ENCODE measurements at regions not wholly inside any gene's neighbourhood (a gene's known extent, or its start where the extent isn't known, plus 50 kb on each side); places are given as distances from the start of the nearest gene placed in this dataset.

GRCh38 chr4:181562399-181562798 is 680.8 kb upstream of the TENM3 start:
- ATAC-seq (replicated peaks in 1 of 4) (no peak), DNase-seq (no peak)
- Mint-ChIP-seq H3K27me3 (no peaks in the 10 kb centered on the region), H3K4me3 (no peak overlapping the region), H3K4me1 (no peaks in the 10 kb centered on the region), H3K27ac (no peak overlapping the region), H3K9me3 (peaks cover 7 to 9% (median 8%) of the 10 kb centered on the region in 3 donors), H3K36me3 (no peaks in the 10 kb centered on the region)
- Histone ChIP-seq H3K4me1 (ENCODE audit: control insufficient read depth in 1 of 2, extremely low read depth in 1 of 2, insufficient read depth in 2 of 2, low read length in 2 of 2) (no peaks in the 10 kb centered on the region), H3K27ac (ENCODE audit: low read length) (no peak overlapping the region), H3K9me3 (no peaks in the 10 kb centered on the region), H3K27me3 (replicated peaks in 1 of 2; ENCODE audit: control insufficient read depth in 2 of 2, extremely low read depth in 1 of 2, insufficient read depth in 2 of 2, low read length in 1 of 2) (no peaks in the 10 kb centered on the region), H3K4me3 (ENCODE audit: control insufficient read depth in 1 of 2, extremely low read depth in 1 of 2, low read length in 1 of 2) (no peak overlapping the region), H3K36me3 (ENCODE audit: control insufficient read depth in 2 of 2, extremely low read depth in 1 of 2, insufficient read depth in 1 of 2, low read length in 1 of 2) (no peaks in the 10 kb centered on the region)
- no CpG with 5 or more reads among the region's 2 CpGs for WGBS (ENCODE audit: insufficient coverage)
- CTCF ChIA-PET = no interaction called here
- POLR2A ChIA-PET = interaction anchor here in 1 of 2 donors (0.6 kb wide), 1 partner anchor 119 kb away, joined by 3 read pairs; no protein-coding TSS in a partner anchor

- Mint-ChIP-seq H3K9me3 (peaks cover 7 to 9% (median 8%) of the 10 kb centered on the region in 3 donors), H3K4me3 (no peak overlapping the region), H3K27ac (no peak overlapping the region), H3K36me3 (no peaks in the 10 kb centered on the region), H3K27me3 (no peaks in the 10 kb centered on the region), H3K4me1 (no peaks in the 10 kb centered on the region)
- H3K9me3 ChIP-seq = no peaks in the 10 kb centered on the region
- no peak for DNase-seq
- H3K27me3 ChIP-seq (replicated peaks in 1 of 2; ENCODE audit: control insufficient read depth in 2 of 2, extremely low read depth in 1 of 2, insufficient read depth in 2 of 2, low read length in 1 of 2) = no peaks in the 10 kb centered on the region
- no peaks in the 10 kb centered on the region for H3K36me3 ChIP-seq (ENCODE audit: control insufficient read depth in 2 of 2, extremely low read depth in 1 of 2, insufficient read depth in 1 of 2, low read length in 1 of 2)
- WGBS (ENCODE audit: insufficient coverage) = no CpG with 5 or more reads among the region's 6 CpGs
- ChIA-PET POLR2A (no interaction called here), CTCF (no interaction called here)
- ATAC-seq (replicated peaks in 1 of 4) = no peak
- no peak overlapping the region for H3K27ac ChIP-seq (ENCODE audit: low read length)
- no peak overlapping the region for H3K4me3 ChIP-seq (ENCODE audit: control insufficient read depth in 1 of 2, extremely low read depth in 1 of 2, low read length in 1 of 2)
- H3K4me1 ChIP-seq (ENCODE audit: control insufficient read depth in 1 of 2, extremely low read depth in 1 of 2, insufficient read depth in 2 of 2, low read length in 2 of 2) = no peaks in the 10 kb centered on the region
These were observed 678.6 kb upstream of the TENM3 start for GRCh38 chr4:181564625-181565024.

- ChIA-PET POLR2A (no interaction called here), CTCF (interaction anchor here in 1 of 2 donors (0.6 kb wide), 1 partner anchor 39 kb away, joined by 3 read pairs; no protein-coding TSS in a partner anchor)
- ATAC-seq (replicated peaks in 1 of 4) (no peak), DNase-seq (no peak)
- Histone ChIP-seq H3K9me3 (no peaks in the 10 kb centered on the region), H3K36me3 (ENCODE audit: control insufficient read depth in 2 of 2, extremely low read depth in 1 of 2, insufficient read depth in 1 of 2, low read length in 1 of 2) (no peaks in the 10 kb centered on the region), H3K27me3 (replicated peaks in 1 of 2; ENCODE audit: control insufficient read depth in 2 of 2, extremely low read depth in 1 of 2, insufficient read depth in 2 of 2, low read length in 1 of 2) (no peaks in the 10 kb centered on the region), H3K27ac (ENCODE audit: low read length) (no peak overlapping the region), H3K4me3 (ENCODE audit: control insufficient read depth in 1 of 2, extremely low read depth in 1 of 2, low read length in 1 of 2) (no peak overlapping the region), H3K4me1 (ENCODE audit: control insufficient read depth in 1 of 2, extremely low read depth in 1 of 2, insufficient read depth in 2 of 2, low read length in 2 of 2) (no peaks in the 10 kb centered on the region)
- H3K27me3 Mint-ChIP-seq = no peaks in the 10 kb centered on the region
- peaks cover 0 to 9% (median 0%) of the 10 kb centered on the region in 3 donors for H3K9me3 Mint-ChIP-seq
- no peak overlapping the region for H3K4me3 Mint-ChIP-seq
- no peak overlapping the region for H3K27ac Mint-ChIP-seq
- WGBS (ENCODE audit: insufficient coverage) = 75% methylated on average over 7 of the region's 7 CpGs
- H3K36me3 Mint-ChIP-seq = no peaks in the 10 kb centered on the region
- H3K4me1 Mint-ChIP-seq = no peaks in the 10 kb centered on the region
These were observed 676.7 kb upstream of the TENM3 start for GRCh38 chr4:181566490-181566889.

GRCh38 chr4:181569553-181569952 is 673.6 kb upstream of the TENM3 start:
- no peaks in the 10 kb centered on the region for H3K4me1 ChIP-seq (ENCODE audit: control insufficient read depth in 1 of 2, extremely low read depth in 1 of 2, insufficient read depth in 2 of 2, low read length in 2 of 2)
- Mint-ChIP-seq H3K36me3 (no peaks in the 10 kb centered on the region), H3K4me3 (no peak overlapping the region), H3K27ac (no peak overlapping the region), H3K4me1 (no peaks in the 10 kb centered on the region), H3K27me3 (no peaks in the 10 kb centered on the region), H3K9me3 (peaks cover 0 to 13% (median 0%) of the 10 kb centered on the region in 3 donors)
- H3K27ac ChIP-seq (ENCODE audit: low read length) = no peak overlapping the region
- no CpG with 5 or more reads among the region's 2 CpGs for WGBS (ENCODE audit: insufficient coverage)
- no peaks in the 10 kb centered on the region for H3K9me3 ChIP-seq
- ChIA-PET POLR2A (no interaction called here), CTCF (no interaction called here)
- H3K36me3 ChIP-seq (ENCODE audit: control insufficient read depth in 2 of 2, extremely low read depth in 1 of 2, insufficient read depth in 1 of 2, low read length in 1 of 2) = no peaks in the 10 kb centered on the region
- ATAC-seq (replicated peaks in 1 of 4) (no peak), DNase-seq (no peak)
- H3K4me3 ChIP-seq (ENCODE audit: control insufficient read depth in 1 of 2, extremely low read depth in 1 of 2, low read length in 1 of 2) = no peak overlapping the region
- H3K27me3 ChIP-seq (replicated peaks in 1 of 2; ENCODE audit: control insufficient read depth in 2 of 2, extremely low read depth in 1 of 2, insufficient read depth in 2 of 2, low read length in 1 of 2) = no peaks in the 10 kb centered on the region

- ChIA-PET POLR2A (no interaction called here), CTCF (no interaction called here)
- Histone ChIP-seq H3K27me3 (replicated peaks in 1 of 2; ENCODE audit: control insufficient read depth in 2 of 2, extremely low read depth in 1 of 2, insufficient read depth in 2 of 2, low read length in 1 of 2) (no peaks in the 10 kb centered on the region), H3K27ac (ENCODE audit: low read length) (no peak overlapping the region), H3K36me3 (ENCODE audit: control insufficient read depth in 2 of 2, extremely low read depth in 1 of 2, insufficient read depth in 1 of 2, low read length in 1 of 2) (no peaks in the 10 kb centered on the region), H3K4me3 (ENCODE audit: control insufficient read depth in 1 of 2, extremely low read depth in 1 of 2, low read length in 1 of 2) (no peak overlapping the region), H3K4me1 (ENCODE audit: control insufficient read depth in 1 of 2, extremely low read depth in 1 of 2, insufficient read depth in 2 of 2, low read length in 2 of 2) (no peaks in the 10 kb centered on the region), H3K9me3 (no peaks in the 10 kb centered on the region)
- no peak for ATAC-seq (replicated peaks in 1 of 4)
- Mint-ChIP-seq H3K27ac (no peak overlapping the region), H3K27me3 (no peaks in the 10 kb centered on the region), H3K9me3 (peaks cover 5 to 21% (median 10%) of the 10 kb centered on the region in 3 donors), H3K4me1 (no peaks in the 10 kb centered on the region), H3K4me3 (no peak overlapping the region), H3K36me3 (no peaks in the 10 kb centered on the region)
- WGBS (ENCODE audit: insufficient coverage) = 59% methylated on average over 5 of the region's 5 CpGs
- DNase-seq = no peak
These were observed 664.3 kb upstream of the TENM3 start for GRCh38 chr4:181578911-181579310.

GRCh38 chr4:181579486-181579885 is 663.7 kb upstream of the TENM3 start:
- no peak overlapping the region for H3K27ac ChIP-seq (ENCODE audit: low read length)
- no peaks in the 10 kb centered on the region for H3K9me3 ChIP-seq
- DNase-seq (no peak), ATAC-seq (replicated peaks in 1 of 4) (no peak)
- no peak overlapping the region for H3K4me3 ChIP-seq (ENCODE audit: control insufficient read depth in 1 of 2, extremely low read depth in 1 of 2, low read length in 1 of 2)
- no peaks in the 10 kb centered on the region for H3K36me3 ChIP-seq (ENCODE audit: control insufficient read depth in 2 of 2, extremely low read depth in 1 of 2, insufficient read depth in 1 of 2, low read length in 1 of 2)
- ChIA-PET CTCF (interaction anchor here in 1 of 2 donors (0.7 kb wide), 1 partner anchor 1423 kb away, joined by 3 read pairs; no protein-coding TSS in a partner anchor), POLR2A (no interaction called here)
- Mint-ChIP-seq H3K27ac (no peak overlapping the region), H3K4me3 (no peak overlapping the region), H3K27me3 (no peaks in the 10 kb centered on the region), H3K4me1 (no peaks in the 10 kb centered on the region), H3K36me3 (no peaks in the 10 kb centered on the region), H3K9me3 (peaks cover 5 to 21% (median 10%) of the 10 kb centered on the region in 3 donors)
- WGBS (ENCODE audit: insufficient coverage) = no CpG with 5 or more reads among the region's 2 CpGs
- H3K4me1 ChIP-seq (ENCODE audit: control insufficient read depth in 1 of 2, extremely low read depth in 1 of 2, insufficient read depth in 2 of 2, low read length in 2 of 2) = no peaks in the 10 kb centered on the region
- H3K27me3 ChIP-seq (replicated peaks in 1 of 2; ENCODE audit: control insufficient read depth in 2 of 2, extremely low read depth in 1 of 2, insufficient read depth in 2 of 2, low read length in 1 of 2) = no peaks in the 10 kb centered on the region

GRCh38 chr4:181581983-181582382 is 661.2 kb upstream of the TENM3 start:
- no peak for DNase-seq
- CTCF ChIA-PET = no interaction called here
- H3K4me3 ChIP-seq (ENCODE audit: control insufficient read depth in 1 of 2, extremely low read depth in 1 of 2, low read length in 1 of 2) = no peak overlapping the region
- no peak overlapping the region for H3K4me3 Mint-ChIP-seq
- peaks cover 5 to 17% (median 12%) of the 10 kb centered on the region in 3 donors for H3K9me3 Mint-ChIP-seq
- no peaks in the 10 kb centered on the region for H3K27me3 ChIP-seq (replicated peaks in 1 of 2; ENCODE audit: control insufficient read depth in 2 of 2, extremely low read depth in 1 of 2, insufficient read depth in 2 of 2, low read length in 1 of 2)
- no peak for ATAC-seq (replicated peaks in 1 of 4)
- no peaks in the 10 kb centered on the region for H3K27me3 Mint-ChIP-seq
- H3K36me3 Mint-ChIP-seq = no peaks in the 10 kb centered on the region
- H3K36me3 ChIP-seq (ENCODE audit: control insufficient read depth in 2 of 2, extremely low read depth in 1 of 2, insufficient read depth in 1 of 2, low read length in 1 of 2) = no peaks in the 10 kb centered on the region
- POLR2A ChIA-PET = no interaction called here
- H3K27ac Mint-ChIP-seq = no peak overlapping the region
- no peaks in the 10 kb centered on the region for H3K4me1 Mint-ChIP-seq
- no peaks in the 10 kb centered on the region for H3K9me3 ChIP-seq
- 85% methylated on average over 3 of the region's 4 CpGs for WGBS (ENCODE audit: insufficient coverage)
- H3K4me1 ChIP-seq (ENCODE audit: control insufficient read depth in 1 of 2, extremely low read depth in 1 of 2, insufficient read depth in 2 of 2, low read length in 2 of 2) = no peaks in the 10 kb centered on the region
- H3K27ac ChIP-seq (ENCODE audit: low read length) = no peak overlapping the region
